Testis (tissue), 2 donors: ENCODE measurements at regions not wholly inside any gene's neighbourhood (a gene's known extent, or its start where the extent isn't known, plus 50 kb on each side); places are given as distances from the start of the nearest gene placed in this dataset.

Experiments
- DNase-seq: peaks from one replicate; pipeline ENCODE4 v3.0.0-alpha.2; 2019
- H3K27ac ChIP-seq, 2 donors: fragments of 200-600 bp; sonication (generic); one replicate each; pipeline ENCODE4 v1.5.1; 2019
- H3K27me3 ChIP-seq: fragments of 200-600 bp; sonication (generic); one replicate; pipeline ENCODE4 v1.5.1; 2019
- H3K36me3 ChIP-seq: fragments of 200-600 bp; sonication (generic); one replicate; pipeline ENCODE4 v1.5.1; 2017; ENCODE audit warnings: low read depth; ENCODE audit errors: missing control alignments
- H3K4me1 ChIP-seq: fragments of 200-600 bp; sonication (generic); one replicate; pipeline ENCODE4 v1.5.1; 2019
- H3K4me3 ChIP-seq, 2 donors: fragments of 200-600 bp; sonication (generic); one replicate each; pipeline ENCODE4 v1.5.1; 2017 to 2019
- H3K9me3 ChIP-seq: fragments of 200-600 bp; sonication (generic); one replicate; pipeline ENCODE4 v1.5.1; 2017
- POLR2A ChIP-seq: fragments of 450-650 bp; IDR thresholded peaks from one replicate; pipeline ENCODE4 v1.6.1; 2017; ENCODE audit warnings: antibody characterized with exemption, mild to moderate bottlenecking, moderate library complexity
- WGBS, 2 donors: methylation state at CpG; one replicate each; pipeline ENCODE4 v1.1.5; 2018; 5-methylcytosine and 5-hydroxymethylcytosine counted together
- intact Hi-C: fragments of 100-400 bp; cut with DNase I; formaldehyde crosslinking; loops from one replicate; pipeline ENCODE4 v1.15.1; 2023; ENCODE audit warnings: low total_unique reads
- TF ChIP-seq, protein P1 (sequence below), 3 experiments: fragments of 450-650 bp in 2 of 3; fragments of 200-600 bp in 1 of 3; sonication (generic) in 1 of 3; IDR thresholded peaks; one replicate each; pipeline ENCODE4 v1.5.1; 2016 to 2019; ENCODE audit warnings: antibody characterized with exemption in 3 of 3, mild to moderate bottlenecking in 2 of 3, moderate library complexity in 1 of 3

- 33 to 68% methylated on average over 1 to 2 of the region's 2 CpGs for WGBS, 2 donors
- Histone ChIP-seq H3K4me3 (no peak overlapping the region), H3K27me3 (no peaks in the 10 kb centered on the region), H3K9me3 (no peaks in the 10 kb centered on the region), H3K36me3 (no peaks in the 10 kb centered on the region), H3K27ac (no peak overlapping the region), H3K4me1 (no peaks in the 10 kb centered on the region)
- no peak for DNase-seq
- TF ChIP-seq, protein P1, sequence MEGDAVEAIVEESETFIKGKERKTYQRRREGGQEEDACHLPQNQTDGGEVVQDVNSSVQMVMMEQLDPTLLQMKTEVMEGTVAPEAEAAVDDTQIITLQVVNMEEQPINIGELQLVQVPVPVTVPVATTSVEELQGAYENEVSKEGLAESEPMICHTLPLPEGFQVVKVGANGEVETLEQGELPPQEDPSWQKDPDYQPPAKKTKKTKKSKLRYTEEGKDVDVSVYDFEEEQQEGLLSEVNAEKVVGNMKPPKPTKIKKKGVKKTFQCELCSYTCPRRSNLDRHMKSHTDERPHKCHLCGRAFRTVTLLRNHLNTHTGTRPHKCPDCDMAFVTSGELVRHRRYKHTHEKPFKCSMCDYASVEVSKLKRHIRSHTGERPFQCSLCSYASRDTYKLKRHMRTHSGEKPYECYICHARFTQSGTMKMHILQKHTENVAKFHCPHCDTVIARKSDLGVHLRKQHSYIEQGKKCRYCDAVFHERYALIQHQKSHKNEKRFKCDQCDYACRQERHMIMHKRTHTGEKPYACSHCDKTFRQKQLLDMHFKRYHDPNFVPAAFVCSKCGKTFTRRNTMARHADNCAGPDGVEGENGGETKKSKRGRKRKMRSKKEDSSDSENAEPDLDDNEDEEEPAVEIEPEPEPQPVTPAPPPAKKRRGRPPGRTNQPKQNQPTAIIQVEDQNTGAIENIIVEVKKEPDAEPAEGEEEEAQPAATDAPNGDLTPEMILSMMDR (IDR thresholded peaks at IDR 0.05): no peak
- intact Hi-C loops: no loop called here
Observed at GRCh38 chrY:8590641-8591040, 746.6 kb upstream of the TSPY4 start.

- intact Hi-C loops: no loop called here
- H3K27me3 ChIP-seq: no peaks in the 10 kb centered on the region
- no peak overlapping the region for H3K27ac ChIP-seq
- no peaks in the 10 kb centered on the region for H3K36me3 ChIP-seq
- WGBS, 2 donors: 47 to 62% methylated on average over 3 of the region's 3 CpGs
- H3K4me1 ChIP-seq: no peaks in the 10 kb centered on the region
- no peaks in the 10 kb centered on the region for H3K9me3 ChIP-seq
- no peak for TF ChIP-seq POLR2A
- no peak for DNase-seq
- H3K4me3 ChIP-seq: no peak overlapping the region
Observed at GRCh38 chrY:8591821-8592516, 745.3 kb upstream of the TSPY4 start.

GRCh38 chrY:8594657-8595056, 742.6 kb upstream of the TSPY4 start:
- intact Hi-C loops: no loop called here
- H3K36me3 ChIP-seq: no peaks in the 10 kb centered on the region
- no peaks in the 10 kb centered on the region for H3K4me1 ChIP-seq
- 47 to 85% methylated on average over 2 to 3 of the region's 3 CpGs for WGBS, 2 donors
- no peaks in the 10 kb centered on the region for H3K27me3 ChIP-seq
- H3K9me3 ChIP-seq: no peaks in the 10 kb centered on the region
- no peak for DNase-seq
- no peak overlapping the region for H3K27ac ChIP-seq
- no peak overlapping the region for H3K4me3 ChIP-seq
- TF ChIP-seq, protein P1 (IDR thresholded peaks at IDR 0.05): no peak
- no peak for TF ChIP-seq POLR2A

DNA sequence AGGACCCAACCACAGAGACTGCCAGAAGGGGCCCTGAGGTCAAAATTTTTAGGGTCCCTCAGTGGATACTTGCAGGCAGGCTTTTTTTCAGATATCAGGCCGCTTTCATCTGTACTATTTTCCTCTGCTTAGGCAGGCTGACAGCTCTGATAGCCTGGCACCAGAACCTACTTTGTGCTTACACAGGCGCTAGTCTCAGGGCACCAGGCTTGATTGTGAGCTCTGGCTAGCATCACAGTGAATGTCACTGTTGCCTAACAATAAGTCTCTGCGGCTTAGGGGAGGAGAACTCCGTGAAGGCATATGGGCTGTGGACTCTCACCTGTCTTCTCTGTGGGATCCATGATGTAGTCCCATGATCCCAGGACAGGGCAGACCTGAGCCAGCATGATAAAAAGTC, 738.1 kb upstream of the TSPY4 start:
- H3K4me1 ChIP-seq: no peaks in the 10 kb centered on the region
- H3K36me3 ChIP-seq: no peaks in the 10 kb centered on the region
- H3K4me3 ChIP-seq: no peak overlapping the region
- H3K27me3 ChIP-seq: no peaks in the 10 kb centered on the region
- 85 to 90% methylated on average over 2 to 3 of the region's 4 CpGs for WGBS, 2 donors
- intact Hi-C loops: no loop called here
- no peak for DNase-seq
- no peaks in the 10 kb centered on the region for H3K9me3 ChIP-seq
- H3K27ac ChIP-seq: no peak overlapping the region
- TF ChIP-seq, protein P1 (IDR thresholded peaks at IDR 0.05): no peak
- TF ChIP-seq POLR2A: no peak

DNA sequence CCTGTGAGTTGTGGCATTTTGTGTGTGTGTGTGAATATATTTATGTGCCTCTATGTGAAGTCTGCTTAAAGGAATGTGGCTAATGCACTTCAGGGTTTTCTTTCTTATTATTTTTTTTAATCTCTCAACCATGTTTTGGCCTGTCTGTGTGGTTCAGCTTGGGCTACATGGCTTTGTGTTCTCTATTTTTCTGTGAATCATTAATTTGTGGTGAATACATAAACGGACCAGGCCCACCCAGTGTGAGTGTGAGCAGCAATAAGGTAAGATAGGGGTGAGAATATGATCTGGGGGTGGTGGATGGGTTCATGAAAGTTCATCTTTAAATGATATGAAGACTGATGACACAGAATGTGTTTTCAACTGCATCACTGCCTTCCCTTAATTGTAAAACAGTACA, 726.6 kb upstream of the TSPY4 start:
- DNase-seq: no peak
- H3K27ac ChIP-seq: no peak overlapping the region
- H3K9me3 ChIP-seq: no peaks in the 10 kb centered on the region
- H3K27me3 ChIP-seq: no peaks in the 10 kb centered on the region
- no peak overlapping the region for H3K4me3 ChIP-seq
- H3K36me3 ChIP-seq: no peaks in the 10 kb centered on the region
- WGBS, 2 donors: 20 to 50% methylated on average over 1 of the region's 1 CpG
- no peaks in the 10 kb centered on the region for H3K4me1 ChIP-seq
- intact Hi-C loops: no loop called here
- TF ChIP-seq, protein P1 (IDR thresholded peaks at IDR 0.05): no peak
- TF ChIP-seq POLR2A: no peak
